A673 (cell line): ENCODE measurements at regions not wholly inside any gene's neighbourhood (a gene's known extent, or its start where the extent isn't known, plus 50 kb on each side); places are given as distances from the start of the nearest gene placed in this dataset.

Source experiments
- BruUV-seq: library from RNA; stranded (reverse); fragments of 400-500 nt; replicated peaks from 2 replicates; lab custom pipeline; 2021; lab: Mats Ljungman, UMichigan
- CTCF ChIA-PET: fragments of 300-600 bp; sonication (Branson Sonifier 250); formaldehyde crosslinking; loops from one replicate; lab custom pipeline; 2022; ENCODE audit warnings: antibody characterized with exemption; lab: Charles Lee
- POLR2A ChIA-PET: fragments of 300-600 bp; sonication (Branson Sonifier 250); formaldehyde crosslinking; loops from one replicate; lab custom pipeline; 2022; ENCODE audit warnings: antibody characterized with exemption; ENCODE audit not compliant: low non-redundant PET; lab: Charles Lee
- DNase-seq: peaks from one replicate; pipeline ENCODE4 v3.0.0-alpha.2; 2015; ENCODE audit warnings: low spot score
- H3K27ac ChIP-seq: fragments of 200-600 bp; sonication (generic); 2 replicates; pipeline ENCODE4 v1.5.1; 2016; ENCODE audit warnings: mixed run types, low read depth, mild to moderate bottlenecking, mixed read lengths, antibody characterized with exemption, low read length; ENCODE audit not compliant: poor library complexity, severe bottlenecking
- H3K27me3 ChIP-seq: fragments of 200-600 bp; sonication (generic); replicated peaks from 2 replicates; pipeline ENCODE4 v1.6.1; 2017; ENCODE audit warnings: mixed run types, low read depth, mild to moderate bottlenecking, mixed read lengths, antibody characterized with exemption, low read length; ENCODE audit not compliant: insufficient read depth, poor library complexity
- H3K36me3 ChIP-seq: fragments of 200-600 bp; sonication (generic); 2 replicates; pipeline ENCODE4 v1.6.1; 2016; ENCODE audit warnings: mixed run types, mild to moderate bottlenecking, mixed read lengths, antibody characterized with exemption, low read length; ENCODE audit not compliant: insufficient read depth, poor library complexity, severe bottlenecking
- H3K4me1 ChIP-seq: fragments of 200-600 bp; sonication (generic); 2 replicates; pipeline ENCODE4 v1.6.1; 2017; ENCODE audit warnings: mixed run types, mild to moderate bottlenecking, mixed read lengths, antibody characterized with exemption, low read length; ENCODE audit not compliant: insufficient read depth, poor library complexity, severe bottlenecking
- H3K4me3 ChIP-seq: fragments of 200-600 bp; sonication (generic); 2 replicates; pipeline ENCODE4 v1.5.1; 2016; ENCODE audit warnings: low read depth, mixed run types, mild to moderate bottlenecking, mixed read lengths, low read length; ENCODE audit not compliant: poor library complexity, severe bottlenecking
- H3K9me3 ChIP-seq: fragments of 200-600 bp; sonication (generic); 2 replicates; pipeline ENCODE4 v1.6.1; 2016; ENCODE audit warnings: mixed run types, low read depth, mild to moderate bottlenecking, mixed read lengths, antibody characterized with exemption, low read length; ENCODE audit not compliant: poor library complexity, severe bottlenecking
- CTCF ChIP-seq: fragments of 300-800, 200-600 bp; sonication (generic); conservative IDR thresholded peaks from 2 replicates; pipeline ENCODE4 v1.5.1; 2017; ENCODE audit warnings: low read depth, mild to moderate bottlenecking, antibody characterized with exemption, low read length, moderate library complexity, mixed read lengths
- EZH2 ChIP-seq: fragments of 200-600 bp; sonication (generic); IDR thresholded peaks from 2 replicates; pipeline ENCODE4 v1.6.1; 2017; ENCODE audit warnings: borderline replicate concordance, low read depth, mild to moderate bottlenecking, mixed read lengths, antibody characterized with exemption, low read length; ENCODE audit not compliant: poor library complexity, severe bottlenecking
- intact Hi-C: fragments of 100-400 bp; cut with micrococcal nuclease; formaldehyde crosslinking; loops from one replicate; pipeline ENCODE4 v1.10.0; 2022; ENCODE audit not compliant: unreplicated experiment

DNA sequence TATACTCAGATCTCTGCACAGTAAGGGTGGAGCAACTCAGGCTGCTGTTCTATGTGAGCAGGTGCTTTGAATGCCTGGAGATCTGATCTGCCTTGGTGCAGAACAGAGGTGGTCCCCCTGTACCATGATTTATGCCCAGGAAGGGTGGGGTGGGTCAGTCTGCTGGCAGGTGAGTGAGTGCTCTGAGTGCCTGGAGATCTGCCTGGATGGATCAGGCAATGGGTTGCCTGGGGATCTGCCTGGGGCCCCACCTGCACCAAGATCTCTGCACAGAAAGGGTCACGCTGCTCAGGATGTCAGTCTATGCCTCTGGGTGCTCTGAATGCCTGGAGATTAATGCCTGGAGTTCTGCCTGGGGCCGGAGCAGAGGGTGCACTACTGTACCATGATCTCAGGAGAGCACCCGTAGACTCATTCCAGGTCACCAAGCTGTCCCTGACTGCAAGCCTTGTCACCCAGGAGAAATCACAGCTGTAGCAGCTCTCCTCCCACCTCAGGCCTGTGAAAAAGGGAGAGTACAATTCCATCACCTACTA lies 342.9 kb downstream of the GBA3 start:
- Histone ChIP-seq H3K27ac (no peak overlapping the region), H3K27me3 (no peaks in the 10 kb centered on the region), H3K9me3 (no peaks in the 10 kb centered on the region), H3K4me1 (no peaks in the 10 kb centered on the region), H3K36me3 (no peaks in the 10 kb centered on the region), H3K4me3 (no peak overlapping the region)
- intact Hi-C loops, result no loop called here
- BruUV-seq, result no TSS peak
- TF ChIP-seq EZH2 (no peak), CTCF (no peak)
- CTCF ChIA-PET, result no interaction called here
- POLR2A ChIA-PET, result no interaction called here
- DNase-seq, result no peak

GRCh38 chr4:23034731-23035130 lies 342.0 kb downstream of the GBA3 start:
- intact Hi-C loops, result no loop called here

GRCh38 chr4:23033796-23034195 lies 341.1 kb downstream of the GBA3 start:
- BruUV-seq, result no TSS peak
- Histone ChIP-seq H3K9me3 (no peaks in the 10 kb centered on the region), H3K4me1 (no peaks in the 10 kb centered on the region), H3K27me3 (no peaks in the 10 kb centered on the region), H3K27ac (no peak overlapping the region), H3K4me3 (no peak overlapping the region), H3K36me3 (no peaks in the 10 kb centered on the region)
- TF ChIP-seq EZH2 (no peak), CTCF (no peak)
- intact Hi-C loops, result no loop called here
- DNase-seq, result no peak
- ChIA-PET POLR2A (no interaction called here), CTCF (no interaction called here)

More at GRCh38 chr4:23034731-23035130, 342.0 kb downstream of the GBA3 start:
- no peaks in the 10 kb centered on the region for H3K36me3 ChIP-seq
- no peaks in the 10 kb centered on the region for H3K27me3 ChIP-seq
- no peak for TF ChIP-seq CTCF
- no peak for TF ChIP-seq EZH2
- BruUV-seq, result no TSS peak
- no peak overlapping the region for H3K27ac ChIP-seq
- CTCF ChIA-PET, result no interaction called here
- no peaks in the 10 kb centered on the region for H3K4me1 ChIP-seq
- no peak for DNase-seq
- POLR2A ChIA-PET, result no interaction called here
- no peak overlapping the region for H3K4me3 ChIP-seq
- H3K9me3 ChIP-seq, result no peaks in the 10 kb centered on the region
